ENCODE measurements at regions not wholly inside any gene's neighbourhood (a gene's known extent, or its start where the extent isn't known, plus 50 kb on each side); places are given as distances from the start of the nearest gene placed in this dataset.
"Not testable (repeated sequence)": the region's sequence is repeated elsewhere in the genome, so short reads cannot be mapped to it uniquely, and the experiment has no call there.

DNA sequence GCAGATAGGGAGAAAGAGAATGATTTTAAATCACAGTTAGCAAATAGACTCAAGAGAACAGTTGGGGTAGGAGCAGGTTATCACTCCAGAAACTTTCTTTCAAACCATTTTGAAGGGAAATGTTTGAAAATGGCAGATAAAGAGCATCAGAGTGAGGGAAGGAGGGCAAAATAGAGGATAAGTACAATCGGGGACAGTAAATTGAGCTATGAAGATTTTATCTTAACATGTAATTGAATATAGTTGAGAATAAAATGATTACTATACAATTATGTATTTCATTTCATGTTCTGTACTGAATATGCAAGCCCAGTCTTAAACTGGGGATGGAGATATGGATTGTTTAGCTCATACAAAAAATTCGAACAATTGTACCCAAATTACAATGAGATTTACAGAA lies 54.0 kb downstream of the MAP10 start:
- no peak overlapping the region for H3K4me3 Mint-ChIP-seq
- DNase-seq (no peak), ATAC-seq (ENCODE audit: low read depth in 2 of 2) (no peak)
- H3K9me3 Mint-ChIP-seq: no peaks in the 10 kb centered on the region
- peaks cover 0 to 8% (median 0%) of the 10 kb centered on the region in 3 donors for H3K27me3 Mint-ChIP-seq
- no peaks in the 10 kb centered on the region for H3K36me3 Mint-ChIP-seq
- H3K27ac Mint-ChIP-seq: no peak overlapping the region
- no peaks in the 10 kb centered on the region for H3K4me1 Mint-ChIP-seq

DNA sequence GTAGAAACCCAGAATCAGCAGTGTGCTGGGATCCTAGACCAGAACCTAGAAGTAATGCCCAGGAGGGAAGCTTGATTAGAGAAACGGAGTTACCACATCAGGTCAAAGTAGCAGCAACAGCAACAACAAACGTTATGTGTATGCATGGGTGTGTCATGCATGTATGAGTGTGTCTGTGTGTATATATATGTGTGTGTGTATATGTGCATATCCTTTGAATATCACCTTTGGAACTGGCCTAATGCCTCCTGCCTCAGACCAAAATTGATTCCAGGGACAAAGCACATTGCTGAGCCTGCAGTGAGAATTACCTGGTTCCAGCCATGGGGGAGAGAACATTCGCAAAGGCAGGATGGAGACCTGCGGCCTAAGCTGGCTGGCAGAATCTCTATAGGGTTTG lies 55.9 kb downstream of the MAP10 start:
- H3K27me3 Mint-ChIP-seq: peaks cover 0 to 7% (median 0%) of the 10 kb centered on the region in 3 donors
- no peak for DNase-seq
- no peak for ATAC-seq (ENCODE audit: low read depth in 2 of 2)
- H3K4me3 Mint-ChIP-seq: no peak overlapping the region
- no peak overlapping the region for H3K27ac Mint-ChIP-seq
- H3K36me3 Mint-ChIP-seq: no peaks in the 10 kb centered on the region
- H3K4me1 Mint-ChIP-seq: no peaks in the 10 kb centered on the region
- no peaks in the 10 kb centered on the region for H3K9me3 Mint-ChIP-seq

DNA sequence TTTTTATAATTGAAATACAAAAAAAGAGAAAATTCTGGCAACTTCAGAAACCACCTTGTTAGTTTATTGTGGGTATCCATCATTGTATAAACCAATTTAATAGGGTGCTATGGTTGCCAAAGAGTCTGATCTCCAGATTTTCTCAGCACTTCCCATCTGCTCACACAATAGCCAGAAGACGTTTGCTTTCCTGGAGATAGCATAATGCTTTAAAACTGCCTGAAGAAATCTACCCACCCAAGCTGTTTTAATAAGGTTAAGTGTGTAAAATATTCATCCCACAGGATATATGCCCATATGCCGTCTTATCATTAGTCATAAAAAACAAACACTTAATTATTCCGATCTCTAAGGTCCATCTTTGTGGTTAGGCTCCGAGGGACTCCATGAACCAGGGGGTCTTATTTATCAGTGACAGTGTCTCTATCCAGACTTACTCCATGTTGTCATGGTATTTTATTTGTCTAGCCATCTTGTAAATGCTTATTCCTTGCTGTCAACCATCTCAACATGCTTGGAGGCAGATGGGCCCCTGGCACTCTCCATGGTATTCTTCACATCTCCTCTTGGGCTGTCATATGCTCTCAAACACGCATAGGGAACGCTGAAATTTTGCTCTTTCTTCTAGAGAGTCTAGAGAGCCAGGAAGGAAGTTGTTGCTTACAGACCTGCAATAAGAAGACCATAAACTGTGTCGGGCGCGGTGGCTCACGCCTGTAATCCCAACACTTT lies 58.5 kb downstream of the MAP10 start:
- no peak for DNase-seq
- H3K4me1 Mint-ChIP-seq: no peaks in the 10 kb centered on the region
- no peaks in the 10 kb centered on the region for H3K9me3 Mint-ChIP-seq
- H3K27me3 Mint-ChIP-seq: peaks cover 0 to 7% (median 1%) of the 10 kb centered on the region in 3 donors
- H3K36me3 Mint-ChIP-seq: no peaks in the 10 kb centered on the region
- ATAC-seq (ENCODE audit: low read depth in 2 of 2): no peak
- H3K4me3 Mint-ChIP-seq: no peak overlapping the region
- H3K27ac Mint-ChIP-seq: no peak overlapping the region

DNA sequence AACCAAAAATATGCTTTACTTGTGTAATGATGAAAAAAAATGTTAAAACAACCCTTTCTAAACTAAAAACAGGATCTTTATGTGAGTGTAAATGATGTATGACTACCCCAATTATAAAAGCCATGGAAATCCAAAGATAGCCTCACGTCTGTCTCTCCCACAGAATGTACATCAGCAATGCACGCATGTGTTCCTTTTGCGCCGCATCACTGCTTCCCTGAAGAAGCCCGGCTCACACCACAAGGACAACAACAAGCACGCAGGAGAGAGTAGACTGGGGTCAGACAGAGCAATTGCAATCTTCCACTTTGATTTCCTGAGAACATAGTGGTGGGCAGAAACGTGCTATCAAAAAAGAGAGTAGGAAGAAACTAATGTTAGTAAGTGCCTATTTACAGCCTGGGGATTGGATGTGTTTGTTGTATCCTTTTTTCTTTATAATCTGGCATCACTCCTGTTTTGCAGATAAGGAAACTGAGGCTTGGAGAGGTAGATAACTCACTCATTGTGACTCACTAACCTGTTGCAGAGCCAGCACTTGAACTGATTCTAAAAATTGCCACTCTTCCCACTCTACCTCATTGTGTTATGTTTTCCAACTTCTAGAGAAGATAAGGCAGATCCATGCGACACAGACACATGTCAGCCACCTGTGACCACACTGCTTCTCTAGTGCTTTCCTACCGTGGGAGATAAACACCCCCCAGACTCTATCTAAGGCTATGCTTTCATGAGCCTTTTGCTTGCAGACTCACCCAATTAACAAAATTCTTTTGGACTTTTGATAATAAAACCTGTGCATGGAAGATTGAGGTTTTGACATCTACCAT lies 60.1 kb downstream of the MAP10 start:
- H3K27ac Mint-ChIP-seq: no peak overlapping the region
- no peaks in the 10 kb centered on the region for H3K36me3 Mint-ChIP-seq

DNA sequence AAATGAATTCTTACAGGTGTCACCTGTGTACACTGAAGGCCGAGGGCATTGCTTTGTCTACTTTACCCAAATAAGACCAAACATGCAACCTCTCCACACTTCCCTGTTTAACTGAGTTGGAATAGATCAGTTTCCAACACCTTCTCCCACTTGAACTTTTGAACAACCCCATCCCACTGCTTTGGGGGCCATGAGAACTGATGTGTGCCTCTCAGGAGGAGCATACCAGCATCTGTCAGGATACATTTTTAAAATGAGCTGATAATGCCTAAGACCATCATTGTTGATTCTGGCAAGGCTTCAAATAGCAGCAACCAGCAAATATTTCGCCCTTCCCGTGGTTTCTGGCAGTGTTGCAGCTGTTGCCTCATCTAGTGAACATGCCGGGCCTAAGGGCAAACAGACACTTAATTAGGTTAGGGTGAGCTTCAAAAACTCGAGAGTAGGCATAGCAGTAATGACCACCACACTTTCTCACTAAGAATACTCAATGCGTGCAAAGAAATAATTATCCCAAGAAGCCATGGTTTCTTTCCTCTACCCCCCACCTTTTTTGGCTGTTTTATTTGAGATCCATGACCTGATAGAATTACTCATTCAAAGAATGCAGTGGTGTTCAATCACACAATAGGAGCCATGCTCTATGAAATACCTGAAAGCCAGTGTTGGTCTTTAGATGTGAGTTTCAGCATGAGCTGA lies 63.7 kb downstream of the MAP10 start:
- Mint-ChIP-seq H3K27me3 (peaks cover 0 to 18% (median 0%) of the 10 kb centered on the region in 3 donors), H3K27ac (no peak overlapping the region), H3K36me3 (no peaks in the 10 kb centered on the region), H3K9me3 (no peaks in the 10 kb centered on the region), H3K4me3 (no peak overlapping the region), H3K4me1 (no peaks in the 10 kb centered on the region)
- ATAC-seq (ENCODE audit: low read depth in 2 of 2) (no peak), DNase-seq (no peak)

More for the DNA sequence above, 60.1 kb downstream of the MAP10 start:
- ATAC-seq (ENCODE audit: low read depth in 2 of 2) (no peak), DNase-seq (no peak)
- Mint-ChIP-seq H3K4me1 (no peaks in the 10 kb centered on the region), H3K9me3 (no peaks in the 10 kb centered on the region), H3K27me3 (peaks cover 0 to 10% (median 0%) of the 10 kb centered on the region in 3 donors), H3K4me3 (no peak overlapping the region)

DNA sequence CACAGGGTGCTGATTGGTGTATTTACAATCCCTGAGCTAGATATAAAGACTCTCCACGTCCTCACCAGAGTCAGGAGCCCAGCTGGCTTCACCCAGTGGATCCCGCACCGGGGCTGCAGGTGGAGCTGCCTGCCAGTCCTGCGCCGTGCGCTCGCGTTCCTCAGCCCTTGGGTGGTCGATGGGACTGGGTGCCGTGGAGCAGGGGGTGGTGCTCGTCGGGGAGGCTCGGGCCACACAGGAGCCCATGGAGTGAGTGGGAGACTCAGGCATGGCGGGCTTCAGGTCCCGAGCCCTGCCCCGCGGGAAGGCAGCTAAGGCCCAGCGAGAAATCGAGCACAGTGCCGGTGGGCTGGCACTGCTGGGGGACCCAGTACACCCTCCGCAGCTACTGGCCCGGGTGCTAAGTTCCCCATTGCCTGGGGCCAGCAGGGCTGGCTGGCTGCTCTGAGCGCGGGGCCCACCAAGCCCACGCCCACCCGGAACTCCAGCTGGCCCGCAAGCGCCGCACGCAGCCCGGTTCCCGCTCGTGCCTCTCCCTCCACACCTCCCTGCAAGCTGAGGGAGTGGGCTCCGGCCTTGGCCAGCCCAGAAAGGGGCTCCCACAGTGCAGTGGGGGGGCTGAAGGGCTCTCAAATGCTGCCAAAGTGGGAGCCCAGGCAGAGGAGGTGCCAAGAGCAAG lies 66.2 kb downstream of the MAP10 start:
- not testable (repeated sequence) for H3K4me1 Mint-ChIP-seq; H3K4me3 Mint-ChIP-seq; H3K9me3 Mint-ChIP-seq; H3K36me3 Mint-ChIP-seq; DNase-seq; H3K27ac Mint-ChIP-seq; ATAC-seq (ENCODE audit: low read depth in 2 of 2)
- H3K27me3 Mint-ChIP-seq: peaks cover 0 to 26% (median 0%) of the 10 kb centered on the region in 3 donors

DNA sequence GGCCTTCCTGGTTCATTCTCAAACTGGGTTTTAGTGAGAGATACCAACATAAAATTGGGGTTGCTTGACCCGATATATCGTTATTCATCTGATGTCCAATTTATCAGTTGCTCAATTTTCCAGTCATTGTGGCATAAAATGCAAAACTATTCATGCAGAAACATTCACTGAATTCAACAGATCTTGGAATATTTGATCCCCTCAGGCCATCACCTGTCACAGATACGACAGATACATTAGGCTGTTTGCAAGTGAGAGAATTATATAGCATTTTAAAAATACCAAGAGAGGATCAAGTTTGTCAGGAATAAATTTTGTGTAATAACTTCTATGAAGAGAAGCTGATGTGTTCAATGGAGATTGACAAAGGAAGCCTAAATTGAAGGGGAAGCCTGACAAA lies 67.1 kb downstream of the MAP10 start:
- peaks cover 0 to 2% (median 0%) of the 10 kb centered on the region in 7 donors for H3K9me3 Mint-ChIP-seq
- no peak for DNase-seq
- H3K27ac Mint-ChIP-seq: no peak overlapping the region
- H3K27me3 Mint-ChIP-seq: peaks cover 0 to 26% (median 0%) of the 10 kb centered on the region in 3 donors
- no peaks in the 10 kb centered on the region for H3K4me1 Mint-ChIP-seq
- no peak for ATAC-seq (ENCODE audit: low read depth in 2 of 2)
- no peak overlapping the region for H3K4me3 Mint-ChIP-seq
- H3K36me3 Mint-ChIP-seq: no peaks in the 10 kb centered on the region

DNA sequence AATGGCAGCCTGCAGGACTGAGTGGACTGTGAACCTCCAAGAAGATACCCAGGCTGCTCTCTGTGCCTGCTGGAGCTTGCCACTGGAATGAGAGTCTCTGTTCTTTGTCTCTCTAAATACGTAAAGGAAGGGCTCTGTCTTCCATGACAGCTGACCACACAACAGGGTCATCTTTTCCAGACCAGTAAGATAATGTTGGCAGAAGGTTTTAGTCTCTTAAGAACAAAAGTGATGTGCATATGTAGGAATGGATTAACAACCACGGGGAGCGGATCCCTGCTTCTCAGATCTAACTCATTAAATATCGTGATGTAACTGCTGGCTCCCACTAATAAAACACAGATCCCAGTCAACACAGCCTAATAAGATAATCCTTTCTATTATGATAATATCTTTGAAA lies 67.5 kb downstream of the MAP10 start:
- no peak for ATAC-seq (ENCODE audit: low read depth in 2 of 2)
- Mint-ChIP-seq H3K4me3 (no peak overlapping the region), H3K9me3 (peaks cover 0 to 2% (median 2%) of the 10 kb centered on the region in 7 donors), H3K27me3 (peaks cover 0 to 26% (median 0%) of the 10 kb centered on the region in 3 donors), H3K27ac (no peak overlapping the region), H3K4me1 (peaks cover 0 to 3% (median 2%) of the 10 kb centered on the region in 3 donors), H3K36me3 (no peaks in the 10 kb centered on the region)
- no peak for DNase-seq

DNA sequence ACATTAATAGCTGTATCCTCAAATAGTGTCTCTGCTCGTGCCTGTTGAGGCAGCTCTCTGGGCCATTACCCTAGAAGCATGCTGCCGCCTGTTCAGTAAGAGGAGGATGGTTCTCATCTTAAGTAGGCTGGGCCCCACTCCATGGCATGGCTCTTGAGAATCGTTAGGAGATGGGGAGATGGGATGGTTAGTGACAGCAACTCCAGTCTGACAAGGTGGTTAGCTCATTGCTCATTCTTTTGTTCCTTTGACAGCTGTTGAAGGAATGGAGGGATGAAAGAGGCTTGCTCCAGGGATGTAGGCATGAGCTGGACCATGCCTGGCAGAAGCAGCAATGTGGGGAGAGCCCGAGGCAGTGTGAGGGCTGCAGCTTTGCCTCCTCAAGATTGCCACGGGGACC lies 68.2 kb downstream of the MAP10 start:
- Mint-ChIP-seq H3K27ac (no peak overlapping the region), H3K4me3 (no peak overlapping the region), H3K9me3 (peaks cover 0 to 7% (median 2%) of the 10 kb centered on the region in 7 donors), H3K4me1 (peaks cover 0 to 6% (median 5%) of the 10 kb centered on the region in 3 donors), H3K36me3 (no peaks in the 10 kb centered on the region), H3K27me3 (peaks cover 0 to 26% (median 0%) of the 10 kb centered on the region in 3 donors)
- ATAC-seq (ENCODE audit: low read depth in 2 of 2): no peak
- DNase-seq: no peak

DNA sequence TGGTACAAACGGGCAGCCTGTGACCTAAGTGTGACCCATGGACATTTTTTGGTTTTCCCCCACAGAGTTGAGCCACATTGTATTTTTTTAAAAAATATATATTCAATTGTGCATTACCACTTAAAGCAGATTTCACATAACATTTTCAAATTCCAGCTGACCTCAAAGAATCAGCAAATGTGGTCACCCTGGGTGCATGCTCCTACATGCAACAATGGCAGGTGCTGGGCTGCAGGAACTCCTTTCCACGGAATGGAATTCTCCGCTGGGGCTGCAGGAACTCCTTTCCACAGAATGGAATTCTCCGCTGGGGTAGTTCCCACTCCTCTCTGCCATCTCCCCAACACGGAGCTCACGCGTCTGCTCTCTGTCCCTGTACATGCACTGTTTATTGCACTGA lies 68.7 kb downstream of the MAP10 start:
- Mint-ChIP-seq H3K4me3 (no peak overlapping the region), H3K27me3 (peaks cover 0 to 23% (median 0%) of the 10 kb centered on the region in 3 donors), H3K27ac (no peak overlapping the region), H3K4me1 (peaks cover 0 to 6% (median 5%) of the 10 kb centered on the region in 3 donors), H3K9me3 (peaks cover 0 to 7% (median 2%) of the 10 kb centered on the region in 7 donors), H3K36me3 (no peaks in the 10 kb centered on the region)
- DNase-seq (no peak), ATAC-seq (ENCODE audit: low read depth in 2 of 2) (no peak)

DNA sequence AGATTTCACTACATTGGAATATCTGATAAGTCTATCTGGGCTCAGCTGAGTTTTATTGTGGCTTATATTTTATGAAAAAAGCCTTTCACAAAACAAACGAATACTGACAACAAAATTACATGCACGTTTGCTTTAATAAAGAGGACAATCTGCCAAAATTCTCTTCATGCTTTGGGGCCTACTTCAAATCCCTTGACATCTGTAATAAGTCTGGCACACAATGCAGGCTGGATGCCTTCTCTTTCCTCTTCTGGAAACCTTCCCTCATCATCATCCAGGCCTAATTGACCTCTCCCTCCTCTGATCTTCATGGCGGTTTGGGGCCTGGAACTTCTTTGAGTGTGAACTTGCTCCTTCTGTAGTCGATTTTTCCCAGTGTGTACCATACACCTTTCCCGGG lies 70.3 kb downstream of the MAP10 start:
- no peaks in the 10 kb centered on the region for H3K36me3 Mint-ChIP-seq
- peaks cover 0 to 7% (median 2%) of the 10 kb centered on the region in 7 donors for H3K9me3 Mint-ChIP-seq
- no peak for ATAC-seq (ENCODE audit: low read depth in 2 of 2)
- peaks cover 0 to 17% (median 0%) of the 10 kb centered on the region in 3 donors for H3K27me3 Mint-ChIP-seq
- DNase-seq: no peak
- no peak overlapping the region for H3K4me3 Mint-ChIP-seq
- peaks cover 0 to 6% (median 5%) of the 10 kb centered on the region in 3 donors for H3K4me1 Mint-ChIP-seq
- H3K27ac Mint-ChIP-seq: peak overlapping the region in 1 of 6 donors; percentile 46

DNA sequence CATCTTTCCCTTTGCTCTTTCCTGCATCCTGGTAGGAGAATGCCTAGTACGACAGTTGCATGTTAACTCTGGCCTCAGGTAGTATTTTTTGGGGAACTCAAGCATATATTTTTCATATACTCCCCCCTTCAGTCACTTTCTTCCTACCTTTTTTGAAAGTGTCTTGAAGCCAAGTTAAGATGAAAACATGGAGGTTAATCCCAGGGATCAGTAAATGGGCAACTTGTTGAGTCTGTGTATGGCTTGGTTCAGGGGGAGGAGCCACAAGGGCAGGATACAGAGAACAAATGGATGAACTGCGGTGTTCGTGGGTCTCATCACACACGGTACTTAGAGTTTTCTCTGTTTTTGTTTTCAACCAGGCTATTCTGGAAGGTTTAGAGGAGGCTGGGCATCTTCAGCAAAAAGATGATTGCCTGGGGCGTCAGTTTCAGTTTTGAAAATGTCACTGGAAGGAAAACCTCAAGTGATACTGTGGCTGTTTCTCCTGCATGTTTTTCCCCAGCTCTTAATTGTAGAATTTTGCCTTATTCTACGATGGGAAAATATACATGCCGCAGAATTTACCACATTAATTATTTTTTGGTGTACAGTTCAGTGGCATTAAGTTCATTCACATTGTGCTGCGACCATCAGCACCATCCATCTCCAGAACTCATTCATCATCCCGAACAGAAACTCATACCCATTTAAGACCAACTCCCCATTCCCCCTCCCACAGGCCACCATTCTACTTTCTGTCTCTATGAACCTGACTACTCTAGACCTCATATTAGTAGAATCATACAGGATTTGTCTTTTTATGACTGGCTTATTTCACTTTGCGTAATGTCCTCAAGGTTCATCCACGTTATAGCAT lies 71.5 kb downstream of the MAP10 start:
- H3K27me3 Mint-ChIP-seq: peaks cover 0 to 17% (median 0%) of the 10 kb centered on the region in 3 donors

More for the DNA sequence above, 71.5 kb downstream of the MAP10 start:
- Mint-ChIP-seq H3K4me3 (no peak overlapping the region), H3K9me3 (peaks cover 0 to 7% (median 2%) of the 10 kb centered on the region in 7 donors), H3K36me3 (no peaks in the 10 kb centered on the region), H3K4me1 (peaks cover 0 to 6% (median 5%) of the 10 kb centered on the region in 3 donors), H3K27ac (no peak overlapping the region)
- no peak for ATAC-seq (ENCODE audit: low read depth in 2 of 2)
- DNase-seq: no peak

Data from naive B cell (primary cell).